ENCODE measurements at regions not wholly inside any gene's neighbourhood (a gene's known extent, or its start where the extent isn't known, plus 50 kb on each side); places are given as distances from the start of the nearest gene placed in this dataset.
A peak's percentile ranks its signal among the peaks of the same experiment; 100 is the strongest.
"Not testable (repeated sequence)": the region's sequence is repeated elsewhere in the genome, so short reads cannot be mapped to it uniquely, and the experiment has no call there.

- no peak for TF ChIP-seq ZNF426 (tag by site-specific recombination; IDR thresholded peaks at IDR 0.05)
Measured at GRCh38 chr12:111260732-111261131, 108.2 kb downstream of the PHETA1 start (continued).

DNA sequence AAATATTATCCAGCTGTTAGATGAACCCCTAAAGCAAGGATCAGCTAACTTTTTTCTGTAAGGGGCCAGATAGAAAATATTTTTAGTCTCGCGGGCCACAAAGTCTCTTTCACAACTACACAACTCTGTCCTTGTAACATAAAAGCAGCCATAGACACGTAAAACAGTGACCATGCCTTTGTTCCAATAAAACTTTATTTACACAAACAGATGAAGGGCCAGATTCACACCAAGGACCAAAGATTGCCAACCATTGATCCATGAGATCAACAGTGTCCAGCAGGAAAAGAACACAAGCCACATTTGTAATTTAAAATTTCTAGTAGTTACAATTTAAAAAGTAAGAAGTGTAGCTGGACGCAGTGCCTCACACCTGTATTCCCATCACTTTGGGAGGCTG is 109.7 kb downstream of the PHETA1 start:
- no peaks in the 10 kb centered on the region for H3K9me3 ChIP-seq (ENCODE audit: control insufficient read depth, insufficient read depth, low read depth, low read length)
- no peak overlapping the region for H3K27ac ChIP-seq (ENCODE audit: extremely low read depth, low read depth, low read length)
- H3K4me1 ChIP-seq (ENCODE audit: control insufficient read depth, insufficient read depth, low read length): no peaks in the 10 kb centered on the region
- ChIA-PET POLR2A (no interaction called here), CTCF (interaction anchor here (1.0 kb wide), 1 partner anchor 8 kb away, joined by 3 read pairs; no protein-coding TSS in a partner anchor)
- no peaks in the 10 kb centered on the region for H3K36me3 ChIP-seq (ENCODE audit: control insufficient read depth in 2 of 2, insufficient read depth in 1 of 2, low read length in 2 of 2)
- no peak overlapping the region for H3K4me3 ChIP-seq (ENCODE audit: low read depth, low read length)
- TF ChIP-seq HOXA7 (CRISPR knock-in tag; IDR thresholded peaks at IDR 0.05; ENCODE audit: borderline replicate concordance) (no peak), ZSCAN18 (tag by site-specific recombination; IDR thresholded peaks at IDR 0.05) (no peak), ZSCAN16 (tag by site-specific recombination; IDR thresholded peaks at IDR 0.05) (no peak), ZNF416 (tag by site-specific recombination; IDR thresholded peaks at IDR 0.05) (no peak), KLF10 (tag by site-specific recombination; IDR thresholded peaks at IDR 0.05) (no peak), ZNF596 (tag by site-specific recombination; IDR thresholded peaks at IDR 0.05) (no peak), BCL11B (tag by site-specific recombination; IDR thresholded peaks at IDR 0.05; ENCODE audit: low read depth) (no peak), AEBP2 (tag by site-specific recombination; IDR thresholded peaks at IDR 0.05; ENCODE audit: borderline replicate concordance) (no peak)

- H3K4me3 ChIP-seq (ENCODE audit: low read depth, low read length); H3K4me1 ChIP-seq (ENCODE audit: control insufficient read depth, insufficient read depth, low read length); CTCF ChIA-PET; H3K9me3 ChIP-seq (ENCODE audit: control insufficient read depth, insufficient read depth, low read depth, low read length); H3K27ac ChIP-seq (ENCODE audit: extremely low read depth, low read depth, low read length); H3K36me3 ChIP-seq (ENCODE audit: control insufficient read depth in 2 of 2, insufficient read depth in 1 of 2, low read length in 2 of 2); POLR2A ChIA-PET: not testable (repeated sequence)
Measured at GRCh38 chr12:111258081-111258480, 110.8 kb downstream of the PHETA1 start.

- CTCF ChIA-PET: no interaction called here
- no peak overlapping the region for H3K4me3 ChIP-seq (ENCODE audit: low read depth, low read length)
- H3K36me3 ChIP-seq (ENCODE audit: control insufficient read depth in 2 of 2, insufficient read depth in 1 of 2, low read length in 2 of 2): no peaks in the 10 kb centered on the region
- no peaks in the 10 kb centered on the region for H3K9me3 ChIP-seq (ENCODE audit: control insufficient read depth, insufficient read depth, low read depth, low read length)
- H3K4me1 ChIP-seq (ENCODE audit: control insufficient read depth, insufficient read depth, low read length): no peaks in the 10 kb centered on the region
- no peak overlapping the region for H3K27ac ChIP-seq (ENCODE audit: extremely low read depth, low read depth, low read length)
- TF ChIP-seq EGR2 (tag by site-specific recombination; IDR thresholded peaks at IDR 0.05; ENCODE audit: low read depth): peak; percentile 65
- TF ChIP-seq ZFHX2 (tag by site-specific recombination; conservative IDR thresholded peaks at IDR 0.05): peak; percentile 57; the same call in 1 of the 2 replicates
- TF ChIP-seq, protein P1, sequence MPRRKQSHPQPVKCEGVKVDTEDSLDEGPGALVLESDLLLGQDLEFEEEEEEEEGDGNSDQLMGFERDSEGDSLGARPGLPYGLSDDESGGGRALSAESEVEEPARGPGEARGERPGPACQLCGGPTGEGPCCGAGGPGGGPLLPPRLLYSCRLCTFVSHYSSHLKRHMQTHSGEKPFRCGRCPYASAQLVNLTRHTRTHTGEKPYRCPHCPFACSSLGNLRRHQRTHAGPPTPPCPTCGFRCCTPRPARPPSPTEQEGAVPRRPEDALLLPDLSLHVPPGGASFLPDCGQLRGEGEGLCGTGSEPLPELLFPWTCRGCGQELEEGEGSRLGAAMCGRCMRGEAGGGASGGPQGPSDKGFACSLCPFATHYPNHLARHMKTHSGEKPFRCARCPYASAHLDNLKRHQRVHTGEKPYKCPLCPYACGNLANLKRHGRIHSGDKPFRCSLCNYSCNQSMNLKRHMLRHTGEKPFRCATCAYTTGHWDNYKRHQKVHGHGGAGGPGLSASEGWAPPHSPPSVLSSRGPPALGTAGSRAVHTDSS (tag by site-specific recombination; IDR thresholded peaks at IDR 0.05): peak; percentile 98
- TF ChIP-seq ZNF473 (tag by site-specific recombination; IDR thresholded peaks at IDR 0.05): 0 out of 2 replicates have a peak, but pooled peaks have one; percentile 28
- TF ChIP-seq ZNF521 (tag by site-specific recombination; IDR thresholded peaks at IDR 0.05): 0 out of 2 replicates have a peak, but pooled peaks have one; percentile 30
- peak; percentile 41; the same call in 1 of the 2 replicates for TF ChIP-seq ZNF776 (tag by site-specific recombination; IDR thresholded peaks at IDR 0.05; ENCODE audit: borderline replicate concordance)
- TF ChIP-seq ZNF274 (IDR thresholded peaks at IDR 0.05; ENCODE audit: low read length): no peak
- TF ChIP-seq ZNF274 (tag by site-specific recombination; IDR thresholded peaks at IDR 0.05; ENCODE audit: borderline replicate concordance): no peak
- TF ChIP-seq ZEB2 (tag by site-specific recombination; IDR thresholded peaks at IDR 0.05): no peak
- TF ChIP-seq, protein P2, sequence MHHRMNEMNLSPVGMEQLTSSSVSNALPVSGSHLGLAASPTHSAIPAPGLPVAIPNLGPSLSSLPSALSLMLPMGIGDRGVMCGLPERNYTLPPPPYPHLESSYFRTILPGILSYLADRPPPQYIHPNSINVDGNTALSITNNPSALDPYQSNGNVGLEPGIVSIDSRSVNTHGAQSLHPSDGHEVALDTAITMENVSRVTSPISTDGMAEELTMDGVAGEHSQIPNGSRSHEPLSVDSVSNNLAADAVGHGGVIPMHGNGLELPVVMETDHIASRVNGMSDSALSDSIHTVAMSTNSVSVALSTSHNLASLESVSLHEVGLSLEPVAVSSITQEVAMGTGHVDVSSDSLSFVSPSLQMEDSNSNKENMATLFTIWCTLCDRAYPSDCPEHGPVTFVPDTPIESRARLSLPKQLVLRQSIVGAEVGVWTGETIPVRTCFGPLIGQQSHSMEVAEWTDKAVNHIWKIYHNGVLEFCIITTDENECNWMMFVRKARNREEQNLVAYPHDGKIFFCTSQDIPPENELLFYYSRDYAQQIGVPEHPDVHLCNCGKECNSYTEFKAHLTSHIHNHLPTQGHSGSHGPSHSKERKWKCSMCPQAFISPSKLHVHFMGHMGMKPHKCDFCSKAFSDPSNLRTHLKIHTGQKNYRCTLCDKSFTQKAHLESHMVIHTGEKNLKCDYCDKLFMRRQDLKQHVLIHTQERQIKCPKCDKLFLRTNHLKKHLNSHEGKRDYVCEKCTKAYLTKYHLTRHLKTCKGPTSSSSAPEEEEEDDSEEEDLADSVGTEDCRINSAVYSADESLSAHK (tag by site-specific recombination; IDR thresholded peaks at IDR 0.05): no peak
- TF ChIP-seq ZNF366 (tag by site-specific recombination; conservative IDR thresholded peaks at IDR 0.05): peak; percentile 57
- POLR2A ChIA-PET: no interaction called here
Measured at GRCh38 chr12:111257435-111257902, 111.4 kb downstream of the PHETA1 start.

Measured in HEK293 (cell line).